ENCODE measurements at regions not wholly inside any gene's neighbourhood (a gene's known extent, or its start where the extent isn't known, plus 50 kb on each side); places are given as distances from the start of the nearest gene placed in this dataset.

GRCh38 chr6:25215881-25216280 is 63.3 kb upstream of the CARMIL1 start:
- TF ChIP-seq CTCF (IDR thresholded peaks at IDR 0.05) (no peak), JUNB (IDR thresholded peaks at IDR 0.05) (no peak), ELK1 (IDR thresholded peaks at IDR 0.05; ENCODE audit: low read depth, low read length) (no peak), FOXS1 (CRISPR knock-in tag; IDR thresholded peaks at IDR 0.05) (no peak), PBX3 (IDR thresholded peaks at IDR 0.05) (no peak), EP300 (IDR thresholded peaks at IDR 0.05) (no peak), POLR2A (IDR thresholded peaks at IDR 0.05; ENCODE audit: low read length) (no peak), ZFP36 (IDR thresholded peaks at IDR 0.05; ENCODE audit: borderline replicate concordance, partially characterized antibody) (no peak), HEYL (CRISPR knock-in tag; IDR thresholded peaks at IDR 0.05) (no peak), HOXA7 (CRISPR knock-in tag; IDR thresholded peaks at IDR 0.05) (no peak), RCOR1 (IDR thresholded peaks at IDR 0.05; ENCODE audit: low read depth, low read length) (no peak), HMGXB4 (CRISPR knock-in tag; IDR thresholded peaks at IDR 0.05; ENCODE audit: borderline replicate concordance) (no peak), GATA3 (IDR thresholded peaks at IDR 0.05; ENCODE audit: borderline replicate concordance) (no peak), RFX5 (IDR thresholded peaks at IDR 0.05) (no peak)
